ENCODE measurements at regions not wholly inside any gene's neighbourhood (a gene's known extent, or its start where the extent isn't known, plus 50 kb on each side); places are given as distances from the start of the nearest gene placed in this dataset.

DNA sequence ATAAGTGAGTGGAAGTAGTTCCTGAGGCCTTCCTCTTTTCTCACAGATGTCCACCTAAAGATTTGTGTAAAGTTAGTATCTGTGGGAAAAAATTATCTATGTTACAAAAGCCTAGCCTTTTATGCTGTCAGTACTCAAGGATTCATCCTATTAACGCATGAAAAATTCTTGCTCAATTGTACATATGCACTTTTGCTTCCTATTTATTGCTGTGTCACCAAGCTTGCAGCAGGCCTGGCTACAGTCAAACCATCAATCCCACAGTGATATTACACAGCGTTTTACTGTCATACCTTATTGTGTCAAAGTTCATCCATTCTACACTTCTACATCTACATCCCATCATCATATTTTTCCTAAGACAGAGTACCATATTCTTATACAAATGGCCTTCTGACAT is 151.1 kb upstream of the PLN start:
- Histone ChIP-seq H3K4me2 (ENCODE audit: low read length) (no peak overlapping the region), H3K9me2 (ENCODE audit: insufficient read depth, low read length) (no peaks in the 10 kb centered on the region), H3K9me3 (ENCODE audit: low read length) (no peaks in the 10 kb centered on the region), H3K27ac (ENCODE audit: low read depth, low read length, poor library complexity, severe bottlenecking) (no peak overlapping the region), H3K79me2 (ENCODE audit: insufficient read depth, low read depth, low read length) (no peaks in the 10 kb centered on the region), H3K4me1 (ENCODE audit: insufficient read depth, low read length, poor library complexity, severe bottlenecking) (no peaks in the 10 kb centered on the region), H3K4me3 (ENCODE audit: low read depth, low read length, poor library complexity, severe bottlenecking) (no peak overlapping the region), H3K36me3 (ENCODE audit: insufficient read depth, low read length) (no peaks in the 10 kb centered on the region), H4K20me1 (ENCODE audit: insufficient read depth, low read length) (no peaks in the 10 kb centered on the region), H2AFZ (ENCODE audit: low read length) (no peak overlapping the region)
- intact Hi-C loops (cut with micrococcal nuclease; ENCODE audit: unreplicated experiment) = no loop called here
- no TSS peak for BruUV-seq (replicated peaks)
- POLR2A ChIA-PET = interaction anchor here (0.7 kb wide), 1 partner anchor 260 kb away, joined by 3 read pairs; no protein-coding TSS in a partner anchor
- TF ChIP-seq, protein P1, sequence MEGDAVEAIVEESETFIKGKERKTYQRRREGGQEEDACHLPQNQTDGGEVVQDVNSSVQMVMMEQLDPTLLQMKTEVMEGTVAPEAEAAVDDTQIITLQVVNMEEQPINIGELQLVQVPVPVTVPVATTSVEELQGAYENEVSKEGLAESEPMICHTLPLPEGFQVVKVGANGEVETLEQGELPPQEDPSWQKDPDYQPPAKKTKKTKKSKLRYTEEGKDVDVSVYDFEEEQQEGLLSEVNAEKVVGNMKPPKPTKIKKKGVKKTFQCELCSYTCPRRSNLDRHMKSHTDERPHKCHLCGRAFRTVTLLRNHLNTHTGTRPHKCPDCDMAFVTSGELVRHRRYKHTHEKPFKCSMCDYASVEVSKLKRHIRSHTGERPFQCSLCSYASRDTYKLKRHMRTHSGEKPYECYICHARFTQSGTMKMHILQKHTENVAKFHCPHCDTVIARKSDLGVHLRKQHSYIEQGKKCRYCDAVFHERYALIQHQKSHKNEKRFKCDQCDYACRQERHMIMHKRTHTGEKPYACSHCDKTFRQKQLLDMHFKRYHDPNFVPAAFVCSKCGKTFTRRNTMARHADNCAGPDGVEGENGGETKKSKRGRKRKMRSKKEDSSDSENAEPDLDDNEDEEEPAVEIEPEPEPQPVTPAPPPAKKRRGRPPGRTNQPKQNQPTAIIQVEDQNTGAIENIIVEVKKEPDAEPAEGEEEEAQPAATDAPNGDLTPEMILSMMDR (conservative IDR thresholded peaks at IDR 0.05; ENCODE audit: low read length) = no peak
- no peak for TF ChIP-seq EZH2phosphoT487 (IDR thresholded peaks at IDR 0.05; ENCODE audit: borderline replicate concordance, low read depth, low read length)
- CTCF ChIA-PET (ENCODE audit: unreplicated experiment) = no interaction called here
- DNase-seq (ENCODE audit: low spot score) = no peak

DNA sequence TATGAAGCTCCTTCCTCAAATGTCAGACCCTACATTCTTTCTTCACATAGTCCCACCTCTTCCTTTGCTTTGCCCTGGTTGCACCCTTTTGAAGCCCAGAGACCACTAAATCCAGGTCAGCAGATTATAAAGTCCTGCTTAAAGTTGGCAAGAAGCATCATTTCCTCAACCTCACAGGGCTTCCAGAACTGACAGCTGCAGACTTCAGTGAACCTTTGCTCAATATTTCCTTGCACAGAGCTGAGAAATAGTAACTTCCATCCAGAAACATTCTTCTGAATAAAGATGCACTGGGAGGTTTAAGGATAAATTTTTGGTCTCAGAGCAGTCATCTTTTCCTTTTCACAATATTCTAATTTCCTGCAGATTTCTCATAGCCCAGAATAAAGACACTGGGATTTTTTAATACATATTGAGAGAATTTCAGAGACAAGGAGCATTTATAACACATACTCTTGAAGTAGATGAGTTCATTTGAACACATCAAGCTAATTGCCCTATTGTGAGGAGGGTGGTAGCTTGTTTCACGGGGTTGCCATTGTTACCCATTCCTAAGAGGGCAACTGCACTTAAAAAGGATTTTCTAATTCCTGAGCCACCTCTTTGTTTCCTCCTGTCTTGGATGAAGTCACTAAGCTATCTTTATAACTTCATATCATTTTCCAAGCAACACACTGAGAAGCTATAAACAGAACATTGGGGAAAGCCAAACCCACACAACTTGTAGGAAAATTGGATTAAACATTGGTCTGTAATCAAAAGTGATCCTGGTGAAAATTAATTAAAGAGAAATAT is 150.2 kb upstream of the PLN start:
- Histone ChIP-seq H3K9me2 (ENCODE audit: insufficient read depth, low read length) (no peaks in the 10 kb centered on the region), H4K20me1 (ENCODE audit: insufficient read depth, low read length) (no peaks in the 10 kb centered on the region), H3K36me3 (ENCODE audit: insufficient read depth, low read length) (no peaks in the 10 kb centered on the region), H3K4me1 (ENCODE audit: insufficient read depth, low read length, poor library complexity, severe bottlenecking) (no peaks in the 10 kb centered on the region), H3K4me3 (ENCODE audit: low read depth, low read length, poor library complexity, severe bottlenecking) (no peak overlapping the region), H3K79me2 (ENCODE audit: insufficient read depth, low read depth, low read length) (no peaks in the 10 kb centered on the region), H2AFZ (ENCODE audit: low read length) (no peak overlapping the region), H3K9me3 (ENCODE audit: low read length) (no peaks in the 10 kb centered on the region), H3K4me2 (ENCODE audit: low read length) (no peak overlapping the region), H3K27ac (ENCODE audit: low read depth, low read length, poor library complexity, severe bottlenecking) (no peak overlapping the region)
- BruUV-seq (replicated peaks) = no TSS peak
- TF ChIP-seq EZH2phosphoT487 (IDR thresholded peaks at IDR 0.05; ENCODE audit: borderline replicate concordance, low read depth, low read length) = no peak
- TF ChIP-seq, protein P1 (conservative IDR thresholded peaks at IDR 0.05; ENCODE audit: low read length) = no peak
- ChIA-PET CTCF (ENCODE audit: unreplicated experiment) (no interaction called here), POLR2A (interaction anchor here (0.6 to 0.7 kb wide), 2 partner anchors 261 to 275 kb away, joined by 3 to 4 read pairs; no protein-coding TSS in a partner anchor)
- DNase-seq (ENCODE audit: low spot score) = no peak
- intact Hi-C loops (cut with micrococcal nuclease; ENCODE audit: unreplicated experiment) = no loop called here

GRCh38 chr6:118400098-118400497 is 148.0 kb upstream of the PLN start:
- Histone ChIP-seq H3K36me3 (ENCODE audit: insufficient read depth, low read length) (no peaks in the 10 kb centered on the region), H3K9me3 (ENCODE audit: low read length) (no peaks in the 10 kb centered on the region), H4K20me1 (ENCODE audit: insufficient read depth, low read length) (no peaks in the 10 kb centered on the region), H3K4me1 (ENCODE audit: insufficient read depth, low read length, poor library complexity, severe bottlenecking) (no peaks in the 10 kb centered on the region), H3K4me2 (ENCODE audit: low read length) (no peak overlapping the region), H3K79me2 (ENCODE audit: insufficient read depth, low read depth, low read length) (no peaks in the 10 kb centered on the region), H2AFZ (ENCODE audit: low read length) (no peak overlapping the region), H3K4me3 (ENCODE audit: low read depth, low read length, poor library complexity, severe bottlenecking) (no peak overlapping the region), H3K9me2 (ENCODE audit: insufficient read depth, low read length) (no peaks in the 10 kb centered on the region), H3K27ac (ENCODE audit: low read depth, low read length, poor library complexity, severe bottlenecking) (no peak overlapping the region)
- no peak for TF ChIP-seq EZH2phosphoT487 (IDR thresholded peaks at IDR 0.05; ENCODE audit: borderline replicate concordance, low read depth, low read length)
- DNase-seq (ENCODE audit: low spot score) = no peak
- POLR2A ChIA-PET = no interaction called here
- intact Hi-C loops (cut with micrococcal nuclease; ENCODE audit: unreplicated experiment) = no loop called here
- CTCF ChIA-PET (ENCODE audit: unreplicated experiment) = no interaction called here
- no TSS peak for BruUV-seq (replicated peaks)

Measured in OCI-LY7 (cell line).